H9 (cell line): ENCODE measurements at regions not wholly inside any gene's neighbourhood (a gene's known extent, or its start where the extent isn't known, plus 50 kb on each side); places are given as distances from the start of the nearest gene placed in this dataset.
A peak's percentile ranks its signal among the peaks of the same experiment; 100 is the strongest.

Experiments
- DNase-seq: peaks from one replicate; pipeline ENCODE4 v3.0.0-alpha.2; 2017
- H2AFZ ChIP-seq: one replicate; pipeline ENCODE4 v1.6.1; 2013; ENCODE audit warnings: mild to moderate bottlenecking, low read length, control low read depth, moderate library complexity
- H2AK5ac ChIP-seq: 2 replicates; pipeline ENCODE4 v1.6.1; 2013; ENCODE audit warnings: low read length, control low read depth, mixed read lengths; ENCODE audit not compliant: insufficient read length
- H2BK120ac ChIP-seq: one replicate; pipeline ENCODE4 v1.6.1; 2013; ENCODE audit warnings: low read depth, mild to moderate bottlenecking, low read length, control low read depth, inconsistent platforms; ENCODE audit not compliant: poor library complexity, severe bottlenecking
- H2BK12ac ChIP-seq: 2 replicates; pipeline ENCODE4 v1.6.1; 2013; ENCODE audit warnings: low read length, control low read depth, mixed read lengths, low read depth; ENCODE audit not compliant: insufficient read length
- H2BK15ac ChIP-seq: 2 replicates; pipeline ENCODE4 v1.6.1; 2013; ENCODE audit warnings: low read depth, low read length, control low read depth
- H2BK20ac ChIP-seq: one replicate; pipeline ENCODE4 v1.6.1; 2013; ENCODE audit warnings: low read depth, mild to moderate bottlenecking, low read length, control low read depth, inconsistent platforms; ENCODE audit not compliant: poor library complexity, severe bottlenecking
- H2BK5ac ChIP-seq: 2 replicates; pipeline ENCODE4 v1.6.1; 2013; ENCODE audit warnings: low read length, control low read depth, mixed read lengths; ENCODE audit not compliant: insufficient read length
- H3K14ac ChIP-seq: 2 replicates; pipeline ENCODE4 v1.6.1; 2013; ENCODE audit warnings: low read length, control low read depth; ENCODE audit not compliant: insufficient read depth
- H3K18ac ChIP-seq: 2 replicates; pipeline ENCODE4 v1.6.1; 2013; ENCODE audit warnings: low read depth, mild to moderate bottlenecking, mixed read lengths, low read length, control low read depth; ENCODE audit not compliant: insufficient read length
- H3K23ac ChIP-seq: 2 replicates; pipeline ENCODE4 v1.6.1; 2013; ENCODE audit warnings: low read length, control low read depth, mixed read lengths, low read depth; ENCODE audit not compliant: insufficient read length
- H3K23me2 ChIP-seq: 2 replicates; pipeline ENCODE4 v1.6.1; 2013; ENCODE audit warnings: low read depth, mild to moderate bottlenecking, mixed read lengths, low read length, control low read depth; ENCODE audit not compliant: insufficient read length, poor library complexity, severe bottlenecking
- H3K27ac ChIP-seq: 2 replicates; pipeline ENCODE4 v1.5.1; 2013; ENCODE audit warnings: low read length, control low read depth, mixed read lengths, low read depth; ENCODE audit not compliant: insufficient read length
- H3K27me3 ChIP-seq: 2 replicates; pipeline ENCODE4 v1.6.1; 2013; ENCODE audit warnings: low read length, control low read depth, inconsistent platforms; ENCODE audit not compliant: insufficient read depth
- H3K4ac ChIP-seq: 2 replicates; pipeline ENCODE4 v1.6.1; 2013; ENCODE audit warnings: low read depth, mild to moderate bottlenecking, control low read depth, inconsistent platforms, low read length, moderate library complexity
- H3K4me1 ChIP-seq: 2 replicates; pipeline ENCODE4 v1.6.1; 2013; ENCODE audit warnings: low read length, control low read depth, inconsistent platforms; ENCODE audit not compliant: insufficient read depth
- H3K4me2 ChIP-seq: 2 replicates; pipeline ENCODE4 v1.6.1; 2013; ENCODE audit warnings: low read length, control low read depth, mixed read lengths; ENCODE audit not compliant: insufficient read length, insufficient read depth
- H3K56ac ChIP-seq: 2 replicates; pipeline ENCODE4 v1.6.1; 2013; ENCODE audit warnings: low read depth, mild to moderate bottlenecking, mixed read lengths, low read length, control low read depth; ENCODE audit not compliant: insufficient read length
- H3K79me1 ChIP-seq: 2 replicates; pipeline ENCODE4 v1.6.1; 2013; ENCODE audit warnings: low read depth, mild to moderate bottlenecking, moderate library complexity, low read length, control low read depth, inconsistent platforms; ENCODE audit not compliant: insufficient read depth, poor library complexity, severe bottlenecking
- H3K79me2 ChIP-seq: 2 replicates; pipeline ENCODE4 v1.6.1; 2013; ENCODE audit warnings: low read length, control low read depth, inconsistent platforms; ENCODE audit not compliant: insufficient read depth
- H3K9ac ChIP-seq: 2 replicates; pipeline ENCODE4 v1.6.1; 2013; ENCODE audit warnings: low read length, control low read depth, mixed read lengths; ENCODE audit not compliant: insufficient read length; ENCODE audit errors: extremely low read depth
- H3K9me3 ChIP-seq: one replicate; pipeline ENCODE4 v1.6.1; 2013; ENCODE audit warnings: low read depth, low read length, inconsistent platforms; ENCODE audit not compliant: control insufficient read depth
- H3T11ph ChIP-seq: one replicate; pipeline ENCODE4 v1.6.1; 2013; ENCODE audit warnings: mild to moderate bottlenecking, low read length, control low read depth, inconsistent platforms
- H4K20me1 ChIP-seq: one replicate; pipeline ENCODE4 v1.6.1; 2013; ENCODE audit not compliant: control insufficient read depth, insufficient read length, insufficient read depth
- H4K5ac ChIP-seq: 2 replicates; pipeline ENCODE4 v1.6.1; 2013; ENCODE audit warnings: low read depth, mild to moderate bottlenecking, mixed read lengths, low read length, control low read depth; ENCODE audit not compliant: insufficient read length
- H4K8ac ChIP-seq: replicated peaks from 2 replicates; pipeline ENCODE4 v1.6.1; 2013; ENCODE audit warnings: low read length, control low read depth, mixed read lengths, low read depth; ENCODE audit not compliant: insufficient read length
- H4K91ac ChIP-seq: 2 replicates; pipeline ENCODE4 v1.6.1; 2013; ENCODE audit warnings: low read depth, mild to moderate bottlenecking, moderate library complexity, mixed read lengths, low read length, control low read depth; ENCODE audit not compliant: insufficient read length
- H3K27ac Mint-ChIP-seq, 3 experiments: 2 replicates in 2 of 3; 3 replicates in 1 of 3; pipeline ENCODE4 v1.8.0; 2020 to 2021; ENCODE audit warnings: mixed read lengths in 3 of 3, mild to moderate bottlenecking in 1 of 3, moderate library complexity in 1 of 3
- H3K27me3 Mint-ChIP-seq: 2 replicates; pipeline ENCODE4 v1.8.0; 2021; ENCODE audit warnings: low read depth, mild to moderate bottlenecking, moderate library complexity, mixed read lengths
- H3K36me3 Mint-ChIP-seq, 3 experiments: 2 replicates in 2 of 3; 3 replicates in 1 of 3; pipeline ENCODE4 v1.8.0; 2020 to 2021; ENCODE audit warnings: low read depth in 3 of 3, mixed read lengths in 3 of 3; ENCODE audit not compliant: insufficient read depth in 1 of 3
- H3K4me1 Mint-ChIP-seq, 2 experiments: 2 replicates each; pipeline ENCODE4 v1.8.0; 2020; ENCODE audit warnings: mixed read lengths in 2 of 2
- H3K4me3 Mint-ChIP-seq, 2 experiments: 2 replicates in 1 of 2; 3 replicates in 1 of 2; pipeline ENCODE4 v1.8.0; 2020 to 2021; ENCODE audit warnings: mild to moderate bottlenecking in 2 of 2, mixed read lengths in 2 of 2, moderate library complexity in 1 of 2
- H3K9me3 Mint-ChIP-seq, 2 experiments: 2 replicates in 1 of 2; 3 replicates in 1 of 2; pipeline ENCODE4 v1.8.0; 2020; ENCODE audit warnings: mild to moderate bottlenecking in 2 of 2, mixed read lengths in 2 of 2, moderate library complexity in 1 of 2
- WGBS: extraction: QIAGEN DNeasy Blood & Tissue Kit; methylation state at CpG from one replicate; pipeline ENCODE4 v1.1.7; 2013; ENCODE audit warnings: missing lambda C conversion rate, low lambda C conversion rate, mixed read lengths; ENCODE audit not compliant: insufficient read length; ENCODE audit errors: extremely low coverage; 5-methylcytosine and 5-hydroxymethylcytosine counted together
- TF ChIP-seq, protein P1 (sequence below): fragments of 200-600 bp; sonication (generic); conservative IDR thresholded peaks from 3 replicates; pipeline ENCODE4 v1.8.0; 2021; ENCODE audit warnings: antibody characterized with exemption, mild to moderate bottlenecking

- Histone ChIP-seq H2AFZ (peak overlapping the region; percentile 73), H3T11ph (no peak overlapping the region), H3K23me2 (peaks cover 5% of the 10 kb centered on the region), H2BK20ac (no peak overlapping the region), H4K91ac (no peak overlapping the region), H2AK5ac (no peak overlapping the region), H3K4ac (no peak overlapping the region), H3K18ac (no peak overlapping the region), H4K8ac (no peak overlapping the region), H4K5ac (no peak overlapping the region), H3K79me1 (no peaks in the 10 kb centered on the region), H3K23ac (no peak overlapping the region), H2BK15ac (no peak overlapping the region), H3K27me3 (no peaks in the 10 kb centered on the region), H3K14ac (peak overlapping the region; percentile 47; the same call in 1 of the 2 replicates), H3K56ac (no peak overlapping the region), H3K79me2 (no peaks in the 10 kb centered on the region), H4K20me1 (no peaks in the 10 kb centered on the region), H3K4me2 (no peak overlapping the region), H3K4me1 (no peaks in the 10 kb centered on the region), H3K27ac (no peak overlapping the region), H2BK120ac (no peak overlapping the region), H2BK12ac (no peak overlapping the region), H3K9me3 (no peaks in the 10 kb centered on the region), H3K9ac (no peak overlapping the region), H2BK5ac (no peak overlapping the region)
- TF ChIP-seq, protein P1, sequence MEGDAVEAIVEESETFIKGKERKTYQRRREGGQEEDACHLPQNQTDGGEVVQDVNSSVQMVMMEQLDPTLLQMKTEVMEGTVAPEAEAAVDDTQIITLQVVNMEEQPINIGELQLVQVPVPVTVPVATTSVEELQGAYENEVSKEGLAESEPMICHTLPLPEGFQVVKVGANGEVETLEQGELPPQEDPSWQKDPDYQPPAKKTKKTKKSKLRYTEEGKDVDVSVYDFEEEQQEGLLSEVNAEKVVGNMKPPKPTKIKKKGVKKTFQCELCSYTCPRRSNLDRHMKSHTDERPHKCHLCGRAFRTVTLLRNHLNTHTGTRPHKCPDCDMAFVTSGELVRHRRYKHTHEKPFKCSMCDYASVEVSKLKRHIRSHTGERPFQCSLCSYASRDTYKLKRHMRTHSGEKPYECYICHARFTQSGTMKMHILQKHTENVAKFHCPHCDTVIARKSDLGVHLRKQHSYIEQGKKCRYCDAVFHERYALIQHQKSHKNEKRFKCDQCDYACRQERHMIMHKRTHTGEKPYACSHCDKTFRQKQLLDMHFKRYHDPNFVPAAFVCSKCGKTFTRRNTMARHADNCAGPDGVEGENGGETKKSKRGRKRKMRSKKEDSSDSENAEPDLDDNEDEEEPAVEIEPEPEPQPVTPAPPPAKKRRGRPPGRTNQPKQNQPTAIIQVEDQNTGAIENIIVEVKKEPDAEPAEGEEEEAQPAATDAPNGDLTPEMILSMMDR, result no peak
- peaks cover 2% of the 10 kb centered on the region; the same call in 1 of the 2 replicates for H3K27me3 Mint-ChIP-seq
- H3K4me1 Mint-ChIP-seq, result peaks cover 20 to 23% of the 10 kb centered on the region in 2 experiments
- no peaks in the 10 kb centered on the region; a peak in 1 of 5 replicates for H3K9me3 Mint-ChIP-seq
- H3K4me3 Mint-ChIP-seq, result peak overlapping the region; percentile 61 to 68; a peak in 2 of 5 replicates
- peak overlapping the region in 2 of 3 experiments; percentile 1 to 78; a peak in 2 of 7 replicates for H3K27ac Mint-ChIP-seq
- no peak for DNase-seq
- WGBS, result no CpG with 5 or more reads among the region's 14 CpGs
- no peaks in the 10 kb centered on the region; a peak in 2 of 7 replicates for H3K36me3 Mint-ChIP-seq
These were observed 57.5 kb upstream of the MSTN start for GRCh38 chr2:190119923-190120590.
